ENCODE measurements at regions not wholly inside any gene's neighbourhood (a gene's known extent, or its start where the extent isn't known, plus 50 kb on each side); places are given as distances from the start of the nearest gene placed in this dataset.
"Not testable (repeated sequence)": the region's sequence is repeated elsewhere in the genome, so short reads cannot be mapped to it uniquely, and the experiment has no call there.

GRCh38 chrY:10958122-10958521 is 1430.4 kb downstream of the TSPY10 start:
- not testable (repeated sequence) for H3K27me3 ChIP-seq (ENCODE audit: control insufficient read depth, low read length); H3K79me2 ChIP-seq (ENCODE audit: control insufficient read depth, low read length)

DNA sequence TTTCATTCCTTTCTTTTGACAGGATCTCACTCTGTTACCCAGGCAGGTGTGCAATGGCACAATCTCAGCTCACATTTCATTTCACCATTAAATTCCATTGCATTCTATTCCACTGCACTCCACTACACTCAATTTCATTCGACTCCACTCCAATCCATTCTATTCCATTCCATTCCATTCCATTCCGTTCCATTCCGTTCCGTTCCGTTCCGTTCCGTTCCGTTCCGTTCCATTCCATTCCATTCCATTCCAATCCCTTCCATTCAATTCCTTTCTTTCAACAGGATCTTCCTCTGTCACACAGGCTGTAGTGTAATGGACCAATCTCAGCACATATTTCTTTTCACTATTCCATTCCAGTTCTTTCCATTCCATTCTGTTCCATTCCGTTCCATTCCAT is 1445.7 kb downstream of the TSPY10 start:
- H3K9me3 ChIP-seq (ENCODE audit: control insufficient read depth, insufficient read depth, low read length), result peaks cover 16% of the 10 kb centered on the region; the same call in 1 of the 2 replicates
- H3K9me2 ChIP-seq (replicated peaks; ENCODE audit: control insufficient read depth, low read length), result no peaks in the 10 kb centered on the region
- H4K20me1 ChIP-seq (ENCODE audit: control insufficient read depth, insufficient read depth, low read depth, low read length), result no peaks in the 10 kb centered on the region
- no peaks in the 10 kb centered on the region for H3K36me3 ChIP-seq (ENCODE audit: control insufficient read depth, low read length)
- H3K27ac ChIP-seq (ENCODE audit: low read depth, low read length), result no peak overlapping the region
- no peaks in the 10 kb centered on the region for H3K4me1 ChIP-seq (ENCODE audit: control insufficient read depth, low read length)
- H3K27me3 ChIP-seq (ENCODE audit: control insufficient read depth, low read length), result no peaks in the 10 kb centered on the region
- TF ChIP-seq CTCF (IDR thresholded peaks at IDR 0.05; ENCODE audit: low read depth, low read length, poor library complexity, severe bottlenecking) (no peak), EZH2phosphoT487 (IDR thresholded peaks at IDR 0.05; ENCODE audit: borderline replicate concordance, low read length) (no peak)
- no peak overlapping the region for H3K4me3 ChIP-seq (ENCODE audit: low read length)
- no peak overlapping the region for H3K4me2 ChIP-seq (ENCODE audit: low read length)
- H3F3A ChIP-seq (ENCODE audit: control insufficient read depth, insufficient read depth), result no peaks in the 10 kb centered on the region
- H3K79me2 ChIP-seq (ENCODE audit: control insufficient read depth, low read length), result no peaks in the 10 kb centered on the region

More at GRCh38 chrY:10958122-10958521, 1430.4 kb downstream of the TSPY10 start:
- H3K36me3 ChIP-seq (ENCODE audit: control insufficient read depth, low read length); H3K4me1 ChIP-seq (ENCODE audit: control insufficient read depth, low read length); H3K27ac ChIP-seq (ENCODE audit: low read depth, low read length); H4K20me1 ChIP-seq (ENCODE audit: control insufficient read depth, insufficient read depth, low read depth, low read length); H3K9me2 ChIP-seq (replicated peaks; ENCODE audit: control insufficient read depth, low read length); H3K4me2 ChIP-seq (ENCODE audit: low read length); H3K4me3 ChIP-seq (ENCODE audit: low read length); H3F3A ChIP-seq (ENCODE audit: control insufficient read depth, insufficient read depth): not testable (repeated sequence)
- peaks cover 25% of the 10 kb centered on the region; the same call in 1 of the 2 replicates for H3K9me3 ChIP-seq (ENCODE audit: control insufficient read depth, insufficient read depth, low read length)

- Histone ChIP-seq H3K4me1 (ENCODE audit: control insufficient read depth, low read length) (no peaks in the 10 kb centered on the region), H3K9me2 (replicated peaks; ENCODE audit: control insufficient read depth, low read length) (no peaks in the 10 kb centered on the region), H4K20me1 (ENCODE audit: control insufficient read depth, insufficient read depth, low read depth, low read length) (no peaks in the 10 kb centered on the region), H3F3A (ENCODE audit: control insufficient read depth, insufficient read depth) (no peaks in the 10 kb centered on the region), H3K4me3 (ENCODE audit: low read length) (no peak overlapping the region), H3K4me2 (ENCODE audit: low read length) (no peak overlapping the region), H3K27ac (ENCODE audit: low read depth, low read length) (no peak overlapping the region), H3K79me2 (ENCODE audit: control insufficient read depth, low read length) (no peaks in the 10 kb centered on the region), H3K27me3 (ENCODE audit: control insufficient read depth, low read length) (no peaks in the 10 kb centered on the region), H3K36me3 (ENCODE audit: control insufficient read depth, low read length) (no peaks in the 10 kb centered on the region), H3K9me3 (ENCODE audit: control insufficient read depth, insufficient read depth, low read length) (peaks cover 37% of the 10 kb centered on the region; the same call in 1 of the 2 replicates)
- TF ChIP-seq EZH2phosphoT487 (IDR thresholded peaks at IDR 0.05; ENCODE audit: borderline replicate concordance, low read length) (no peak), CTCF (IDR thresholded peaks at IDR 0.05; ENCODE audit: low read depth, low read length, poor library complexity, severe bottlenecking) (no peak)
These were observed 1459.0 kb downstream of the TSPY10 start for GRCh38 chrY:10986655-10987054.

DNA sequence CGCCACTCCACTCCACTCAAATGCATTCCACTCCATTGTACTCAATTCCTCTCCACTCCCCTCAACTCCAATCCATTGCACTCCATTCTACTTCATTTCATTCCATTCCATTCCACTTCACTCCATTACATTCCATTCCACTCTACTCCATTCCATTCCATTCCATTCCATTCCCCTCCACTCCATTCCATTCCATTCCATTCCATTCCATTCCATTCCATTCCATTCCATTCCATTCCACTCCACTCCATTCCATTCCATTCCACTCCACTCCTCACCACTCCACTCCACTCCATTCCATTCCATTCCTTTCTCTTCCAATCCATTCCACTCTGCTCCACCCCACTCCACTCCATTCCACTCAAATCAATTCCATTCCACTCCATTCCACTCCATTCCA is 1459.9 kb downstream of the TSPY10 start:
- no peaks in the 10 kb centered on the region for H3K4me1 ChIP-seq (ENCODE audit: control insufficient read depth, low read length)
- no peaks in the 10 kb centered on the region for H3K9me2 ChIP-seq (replicated peaks; ENCODE audit: control insufficient read depth, low read length)
- no peaks in the 10 kb centered on the region for H3K79me2 ChIP-seq (ENCODE audit: control insufficient read depth, low read length)
- no peaks in the 10 kb centered on the region for H3K27me3 ChIP-seq (ENCODE audit: control insufficient read depth, low read length)
- no peaks in the 10 kb centered on the region for H3F3A ChIP-seq (ENCODE audit: control insufficient read depth, insufficient read depth)
- H3K4me2 ChIP-seq (ENCODE audit: low read length), result no peak overlapping the region
- TF ChIP-seq EZH2phosphoT487 (IDR thresholded peaks at IDR 0.05; ENCODE audit: borderline replicate concordance, low read length) (no peak), CTCF (IDR thresholded peaks at IDR 0.05; ENCODE audit: low read depth, low read length, poor library complexity, severe bottlenecking) (no peak)
- H3K36me3 ChIP-seq (ENCODE audit: control insufficient read depth, low read length), result no peaks in the 10 kb centered on the region
- H4K20me1 ChIP-seq (ENCODE audit: control insufficient read depth, insufficient read depth, low read depth, low read length), result no peaks in the 10 kb centered on the region
- no peak overlapping the region for H3K4me3 ChIP-seq (ENCODE audit: low read length)
- H3K9me3 ChIP-seq (ENCODE audit: control insufficient read depth, insufficient read depth, low read length), result peaks cover 35% of the 10 kb centered on the region; the same call in 1 of the 2 replicates
- no peak overlapping the region for H3K27ac ChIP-seq (ENCODE audit: low read depth, low read length)

All from DOHH2 (cell line).